H54 (cell line): ENCODE measurements at regions not wholly inside any gene's neighbourhood (a gene's known extent, or its start where the extent isn't known, plus 50 kb on each side); places are given as distances from the start of the nearest gene placed in this dataset.

Experiments used
- DNase-seq: peaks from one replicate; pipeline ENCODE4 v3.0.0; 2011; ENCODE audit warnings: low spot score, mixed read lengths; ENCODE audit not compliant: insufficient read length
- FAIRE-seq: peaks from 3 replicates; lab custom pipeline; 2011; peaks lifted over from hg19 to GRCh38; lab: Jason Lieb, UNC
- POLR2A ChIP-seq: IDR thresholded peaks from 2 replicates; pipeline ENCODE4 v1.6.1; 2011; ENCODE audit warnings: low read depth, mild to moderate bottlenecking, low read length

DNA sequence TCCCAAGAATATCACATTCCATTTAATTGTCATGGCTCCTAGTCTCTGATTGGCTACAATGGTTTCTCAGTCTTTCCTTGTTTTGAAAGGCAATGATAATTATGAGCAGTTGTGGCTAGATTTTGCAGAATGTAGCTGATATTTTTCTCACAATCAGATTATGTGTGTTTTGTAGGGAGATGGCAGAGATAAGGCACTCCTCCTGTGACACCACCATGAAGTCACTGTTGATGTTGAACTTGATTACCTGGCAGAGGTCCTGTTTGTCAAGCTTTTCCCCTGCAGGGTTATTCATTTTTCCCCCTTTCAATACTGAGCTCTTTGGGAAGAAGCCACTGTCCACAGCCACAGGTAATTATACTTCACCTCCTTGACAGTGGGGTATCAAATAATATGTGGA, 602.9 kb upstream of the PFKP start:
- DNase-seq (no peak), FAIRE-seq (no peak)
- no peak for TF ChIP-seq POLR2A

GRCh38 chr10:2463316-2463715, 604.0 kb upstream of the PFKP start:
- DNase-seq (no peak), FAIRE-seq (no peak)
- no peak for TF ChIP-seq POLR2A

- no peak for TF ChIP-seq POLR2A
- DNase-seq (no peak), FAIRE-seq (no peak)
Observed at GRCh38 chr10:2462581-2462980, 604.8 kb upstream of the PFKP start.

GRCh38 chr10:2460812-2461211, 606.5 kb upstream of the PFKP start:
- DNase-seq (no peak), FAIRE-seq (no peak)
- TF ChIP-seq POLR2A: no peak

- no peak for TF ChIP-seq POLR2A
- DNase-seq: no peak
- no peak for FAIRE-seq
Observed at GRCh38 chr10:2459713-2460112, 607.6 kb upstream of the PFKP start.

DNA sequence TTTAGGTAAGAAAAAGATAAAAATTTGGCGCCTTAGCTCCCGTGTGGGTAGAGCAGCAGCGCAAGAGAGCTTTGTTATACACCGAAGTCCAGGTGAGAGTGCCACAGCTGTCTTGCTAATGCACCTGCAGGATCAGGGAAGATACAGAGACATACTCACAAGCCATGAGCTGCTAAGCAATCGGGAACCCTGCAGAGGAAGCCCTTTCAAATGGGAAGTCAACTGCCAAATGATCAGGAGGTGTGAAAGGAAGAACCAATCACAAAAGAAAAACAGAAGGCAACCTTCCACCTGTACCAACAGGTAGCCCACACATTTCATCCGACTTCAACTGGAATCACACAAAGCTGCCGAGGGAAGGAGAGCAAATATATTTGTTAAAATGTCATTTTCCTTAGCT, 610.5 kb upstream of the PFKP start:
- no peak for DNase-seq
- TF ChIP-seq POLR2A: no peak
- FAIRE-seq: no peak

DNA sequence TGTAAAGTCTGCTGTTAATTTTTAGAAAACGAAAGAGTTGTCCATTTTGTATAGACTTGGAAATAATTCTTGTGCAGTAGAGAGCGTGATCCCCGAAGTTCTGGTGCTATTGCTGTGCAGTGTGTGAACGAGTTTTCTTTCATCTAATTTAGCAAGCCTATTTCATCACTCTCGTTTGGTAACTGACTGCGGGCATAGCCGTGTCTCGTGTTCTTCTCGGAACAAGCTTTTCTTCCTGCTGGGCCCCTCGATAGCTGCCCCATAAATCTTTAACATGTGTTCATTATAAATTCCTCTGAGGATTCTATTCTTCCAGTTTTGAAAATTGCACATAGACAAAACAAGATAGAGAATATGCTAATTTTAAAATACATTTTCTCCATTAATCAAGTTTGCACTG, 622.0 kb upstream of the PFKP start:
- no peak for TF ChIP-seq POLR2A
- FAIRE-seq (no peak), DNase-seq (no peak)

DNA sequence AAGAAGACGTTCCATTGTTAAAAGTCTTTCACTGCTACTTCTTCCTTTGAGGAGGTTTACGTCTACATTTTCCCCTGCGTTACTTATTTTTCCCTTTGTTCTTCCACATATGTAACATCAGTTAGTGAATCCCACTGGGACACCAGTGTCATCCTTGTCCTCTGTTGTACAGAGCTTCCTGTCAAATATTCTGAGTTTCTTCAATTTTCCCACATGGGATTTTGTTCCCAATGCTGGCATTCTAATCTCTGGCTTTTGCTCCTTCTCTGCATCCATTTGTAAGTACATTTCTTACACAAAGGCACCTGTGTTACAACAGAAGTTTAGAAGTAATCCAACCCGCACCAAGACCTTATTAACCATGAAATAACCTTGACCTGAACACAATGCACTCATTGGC, 627.4 kb upstream of the PFKP start:
- DNase-seq (no peak), FAIRE-seq (no peak)
- no peak for TF ChIP-seq POLR2A

- TF ChIP-seq POLR2A: no peak
- no peak for DNase-seq
- FAIRE-seq: no peak
Observed at GRCh38 chr10:2439000-2439399, 628.3 kb upstream of the PFKP start.

- TF ChIP-seq POLR2A: no peak
- FAIRE-seq (no peak), DNase-seq (no peak)
Observed at GRCh38 chr10:2438248-2438939, 629.0 kb upstream of the PFKP start.

- FAIRE-seq: no peak
- DNase-seq: no peak
- no peak for TF ChIP-seq POLR2A
Observed at GRCh38 chr10:2436933-2437332, 630.4 kb upstream of the PFKP start.

GRCh38 chr10:2431961-2432360, 635.4 kb upstream of the PFKP start:
- TF ChIP-seq POLR2A: no peak
- DNase-seq (no peak), FAIRE-seq (no peak)

GRCh38 chr10:2427412-2427811, 639.9 kb upstream of the PFKP start:
- FAIRE-seq (no peak), DNase-seq (no peak)
- no peak for TF ChIP-seq POLR2A

GRCh38 chr10:2425320-2425719, 642.0 kb upstream of the PFKP start:
- DNase-seq: no peak
- FAIRE-seq: no peak
- no peak for TF ChIP-seq POLR2A

GRCh38 chr10:2414562-2414961, 652.8 kb upstream of the PFKP start:
- no peak for TF ChIP-seq POLR2A
- DNase-seq (no peak), FAIRE-seq (no peak)
